ENCODE measurements at regions not wholly inside any gene's neighbourhood (a gene's known extent, or its start where the extent isn't known, plus 50 kb on each side); places are given as distances from the start of the nearest gene placed in this dataset.
"Not testable (repeated sequence)": the region's sequence is repeated elsewhere in the genome, so short reads cannot be mapped to it uniquely, and the experiment has no call there.

GRCh38 chr12:34223640-34224039, 201.3 kb downstream of the ALG10 start:
- no peak for DNase-seq (ENCODE audit: low read depth in 2 of 2)

GRCh38 chr12:34226044-34226443, 203.7 kb downstream of the ALG10 start:
- not testable (repeated sequence) for DNase-seq (ENCODE audit: low read depth in 2 of 2)

- DNase-seq (ENCODE audit: low read depth in 2 of 2) = not testable (repeated sequence)
These were observed 205.8 kb downstream of the ALG10 start for GRCh38 chr12:34228046-34228445.

GRCh38 chr12:34229033-34229432, 206.7 kb downstream of the ALG10 start:
- not testable (repeated sequence) for DNase-seq (ENCODE audit: low read depth in 2 of 2)

- no peak for DNase-seq (ENCODE audit: low read depth in 2 of 2)
These were observed 211.3 kb downstream of the ALG10 start for GRCh38 chr12:34233618-34234017.

- no peak for DNase-seq (ENCODE audit: low read depth in 2 of 2)
These were observed 213.8 kb downstream of the ALG10 start for GRCh38 chr12:34236073-34236472.

- no peak for DNase-seq (ENCODE audit: low read depth in 2 of 2)
These were observed 222.3 kb downstream of the ALG10 start for GRCh38 chr12:34244608-34245007.

GRCh38 chr12:34249271-34249670, 227.0 kb downstream of the ALG10 start:
- no peak for DNase-seq (ENCODE audit: low read depth in 2 of 2)

- not testable (repeated sequence) for DNase-seq (ENCODE audit: low read depth in 2 of 2)
These were observed 229.6 kb downstream of the ALG10 start for GRCh38 chr12:34251879-34252278.

GRCh38 chr12:34253674-34254073, 231.4 kb downstream of the ALG10 start:
- DNase-seq (ENCODE audit: low read depth in 2 of 2) = no peak

- DNase-seq (ENCODE audit: low read depth in 2 of 2) = no peak
These were observed 234.8 kb downstream of the ALG10 start for GRCh38 chr12:34257093-34257492.

- DNase-seq (ENCODE audit: low read depth in 2 of 2) = not testable (repeated sequence)
These were observed 239.8 kb downstream of the ALG10 start for GRCh38 chr12:34262140-34262539.

- no peak for DNase-seq (ENCODE audit: low read depth in 2 of 2)
These were observed 241.8 kb downstream of the ALG10 start for GRCh38 chr12:34264110-34264509.

GRCh38 chr12:34273703-34274102, 251.4 kb downstream of the ALG10 start:
- DNase-seq (ENCODE audit: low read depth in 2 of 2) = not testable (repeated sequence)

- DNase-seq (ENCODE audit: low read depth in 2 of 2) = no peak
These were observed 252.8 kb downstream of the ALG10 start for GRCh38 chr12:34275129-34275528.

- no peak for DNase-seq (ENCODE audit: low read depth in 2 of 2)
These were observed 264.2 kb downstream of the ALG10 start for GRCh38 chr12:34286483-34286882.

GRCh38 chr12:34286934-34287333, 264.6 kb downstream of the ALG10 start:
- DNase-seq (ENCODE audit: low read depth in 2 of 2) = no peak

- DNase-seq (ENCODE audit: low read depth in 2 of 2) = no peak
These were observed 265.1 kb downstream of the ALG10 start for GRCh38 chr12:34287437-34287836.

- no peak for DNase-seq (ENCODE audit: low read depth in 2 of 2)
These were observed 266.0 kb downstream of the ALG10 start for GRCh38 chr12:34287986-34288962.

GRCh38 chr12:34288963-34289345, 266.7 kb downstream of the ALG10 start:
- DNase-seq (ENCODE audit: low read depth in 2 of 2) = no peak

- DNase-seq (ENCODE audit: low read depth in 2 of 2) = no peak
These were observed 267.4 kb downstream of the ALG10 start for GRCh38 chr12:34289431-34290380.

GRCh38 chr12:34290381-34290995, 268.2 kb downstream of the ALG10 start:
- DNase-seq (ENCODE audit: low read depth in 2 of 2) = no peak

All from stimulated activated CD8-positive, alpha-beta memory T cell treated with anti-CD3 and anti-CD28 coated beads, Interleukin-7, amount 100 ng/mL, for 1 hour (primary cell).